Tibial nerve (tissue), 4 donors: ENCODE measurements at regions not wholly inside any gene's neighbourhood (a gene's known extent, or its start where the extent isn't known, plus 50 kb on each side); places are given as distances from the start of the nearest gene placed in this dataset.
A peak's percentile ranks its signal among the peaks of the same experiment; 100 is the strongest.

ENCODE experiments used
- DNase-seq, 2 donors: peaks; one replicate each; pipeline ENCODE4 v3.0.0-alpha.2; 2019; ENCODE audit warnings: low spot score in 2 of 2
- H3K27ac ChIP-seq, 4 donors: fragments of 200-600 bp; sonication (generic) in 3 of 4; one replicate each; pipeline ENCODE4 v1.5.1; 2017 to 2019; ENCODE audit warnings: mild to moderate bottlenecking in 1 of 4
- H3K27me3 ChIP-seq, 2 donors: fragments of 200-600 bp; sonication (generic) in 1 of 2; one replicate each; pipeline versions ENCODE4 v1.5.1 to v1.6.0; 2017 to 2019
- H3K36me3 ChIP-seq, 3 donors: fragments of 200-600 bp; sonication (generic); one replicate each; pipeline ENCODE4 v1.5.1; 2018 to 2019
- H3K4me1 ChIP-seq, 4 donors: fragments of 200-600 bp; sonication (generic) in 3 of 4; one replicate each; pipeline ENCODE4 v1.5.1; 2017 to 2019
- H3K4me3 ChIP-seq, 4 donors: fragments of 200-600 bp; sonication (generic) in 3 of 4; one replicate each; pipeline ENCODE4 v1.5.1; 2017 to 2019; ENCODE audit warnings: mild to moderate bottlenecking in 1 of 4, moderate library complexity in 1 of 4
- H3K9me3 ChIP-seq, 4 donors: fragments of 200-600 bp; sonication (generic) in 3 of 4; one replicate each; pipeline ENCODE4 v1.5.1; 2017 to 2019
- EP300 ChIP-seq, 2 donors: sonication (generic); formaldehyde crosslinking; IDR thresholded peaks; one replicate each; pipeline ENCODE4 v1.6.1; 2017; ENCODE audit warnings: antibody characterized with exemption in 2 of 2, mild to moderate bottlenecking in 1 of 2
- POLR2A ChIP-seq, 2 donors: fragments of 450-650 bp; IDR thresholded peaks; one replicate each; pipeline ENCODE4 v1.6.1; 2017; ENCODE audit warnings: antibody characterized with exemption in 2 of 2, mild to moderate bottlenecking in 2 of 2, moderate library complexity in 2 of 2
- WGBS, 2 donors: methylation state at CpG; one replicate each; pipeline ENCODE4 v1.1.5; 2018; 5-methylcytosine and 5-hydroxymethylcytosine counted together
- TF ChIP-seq, protein P1 (sequence below), 5 experiments: fragments of 200-600 bp in 3 of 5; fragments of 450-650 bp in 2 of 5; sonication (generic) in 3 of 5; IDR thresholded peaks; one replicate each; pipeline ENCODE4 v1.5.1; 2016 to 2019; ENCODE audit warnings: antibody characterized with exemption in 5 of 5, mild to moderate bottlenecking in 3 of 5, moderate library complexity in 2 of 5

DNA sequence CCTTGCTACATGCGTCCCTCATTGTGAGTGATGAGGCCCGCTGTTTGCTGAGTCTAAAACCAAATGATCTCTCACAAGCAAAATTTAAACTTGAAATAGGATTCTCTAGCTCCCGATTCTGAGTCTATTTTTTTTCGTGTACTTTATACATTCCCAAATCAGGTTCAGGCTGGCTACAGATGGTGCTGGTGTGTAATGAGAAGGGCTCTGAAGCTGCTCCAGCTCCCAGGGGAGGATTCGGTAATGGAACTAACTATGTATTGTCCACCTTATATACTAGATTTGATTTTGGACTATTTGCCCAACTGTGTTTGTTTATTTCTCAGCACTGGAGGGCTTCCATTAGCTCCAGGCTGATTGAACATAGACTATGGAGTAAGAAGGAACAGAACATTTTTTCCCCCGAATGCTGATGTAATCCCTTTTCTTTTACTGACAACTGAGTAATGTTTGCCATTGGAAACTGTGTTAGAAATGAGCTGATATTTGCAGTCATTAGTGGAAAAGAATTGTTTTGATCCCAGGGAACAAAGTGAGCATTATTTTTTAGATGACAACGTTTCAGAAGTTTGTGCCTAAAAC, 274.0 kb upstream of the FIGN start:
- Histone ChIP-seq H3K36me3 (no peaks in the 10 kb centered on the region), H3K27ac (peak overlapping the region; percentile 45 to 89 (median 78)), H3K9me3 (no peaks in the 10 kb centered on the region), H3K4me1 (peaks cover 0 to 7% (median 2%) of the 10 kb centered on the region in 4 donors), H3K4me3 (no peak overlapping the region), H3K27me3 (no peaks in the 10 kb centered on the region)
- TF ChIP-seq EP300 (IDR thresholded peaks at IDR 0.05), result peak; percentile 57 to 84
- TF ChIP-seq, protein P1, sequence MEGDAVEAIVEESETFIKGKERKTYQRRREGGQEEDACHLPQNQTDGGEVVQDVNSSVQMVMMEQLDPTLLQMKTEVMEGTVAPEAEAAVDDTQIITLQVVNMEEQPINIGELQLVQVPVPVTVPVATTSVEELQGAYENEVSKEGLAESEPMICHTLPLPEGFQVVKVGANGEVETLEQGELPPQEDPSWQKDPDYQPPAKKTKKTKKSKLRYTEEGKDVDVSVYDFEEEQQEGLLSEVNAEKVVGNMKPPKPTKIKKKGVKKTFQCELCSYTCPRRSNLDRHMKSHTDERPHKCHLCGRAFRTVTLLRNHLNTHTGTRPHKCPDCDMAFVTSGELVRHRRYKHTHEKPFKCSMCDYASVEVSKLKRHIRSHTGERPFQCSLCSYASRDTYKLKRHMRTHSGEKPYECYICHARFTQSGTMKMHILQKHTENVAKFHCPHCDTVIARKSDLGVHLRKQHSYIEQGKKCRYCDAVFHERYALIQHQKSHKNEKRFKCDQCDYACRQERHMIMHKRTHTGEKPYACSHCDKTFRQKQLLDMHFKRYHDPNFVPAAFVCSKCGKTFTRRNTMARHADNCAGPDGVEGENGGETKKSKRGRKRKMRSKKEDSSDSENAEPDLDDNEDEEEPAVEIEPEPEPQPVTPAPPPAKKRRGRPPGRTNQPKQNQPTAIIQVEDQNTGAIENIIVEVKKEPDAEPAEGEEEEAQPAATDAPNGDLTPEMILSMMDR (IDR thresholded peaks at IDR 0.05), result no peak
- no peak for TF ChIP-seq POLR2A (IDR thresholded peaks at IDR 0.05)
- WGBS, 2 donors, result 54 to 55% methylated on average over 7 of the region's 7 CpGs
- DNase-seq, result no peak

DNA sequence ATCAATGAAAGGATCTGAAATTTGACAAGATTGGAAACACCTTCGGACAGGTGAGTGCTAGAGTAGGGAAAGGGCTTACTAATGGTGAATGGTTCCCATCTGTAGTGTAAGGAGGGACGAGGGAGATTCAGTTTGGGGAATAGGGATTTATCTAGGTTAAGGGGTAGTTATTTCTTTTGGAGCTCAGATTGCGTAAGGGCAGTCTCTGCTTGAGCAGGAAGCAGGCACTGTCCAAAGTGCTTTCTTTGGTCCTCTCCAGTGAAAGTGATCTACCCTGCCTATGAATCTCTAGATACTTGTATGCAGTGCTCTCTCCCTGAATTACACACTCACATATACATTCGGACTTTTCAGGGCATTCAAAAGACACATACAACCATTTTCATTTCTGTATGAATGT, 272.9 kb upstream of the FIGN start:
- no peak for DNase-seq
- H3K27me3 ChIP-seq, result no peaks in the 10 kb centered on the region
- peak overlapping the region; percentile 45 to 89 (median 78) for H3K27ac ChIP-seq
- no peak overlapping the region for H3K4me3 ChIP-seq
- TF ChIP-seq, protein P1 (IDR thresholded peaks at IDR 0.05), result no peak
- H3K9me3 ChIP-seq, result no peaks in the 10 kb centered on the region
- no peaks in the 10 kb centered on the region for H3K36me3 ChIP-seq
- WGBS, 2 donors, result 79 to 88% methylated on average over 4 of the region's 4 CpGs
- peaks cover 0 to 11% (median under 1%) of the 10 kb centered on the region in 4 donors for H3K4me1 ChIP-seq

DNA sequence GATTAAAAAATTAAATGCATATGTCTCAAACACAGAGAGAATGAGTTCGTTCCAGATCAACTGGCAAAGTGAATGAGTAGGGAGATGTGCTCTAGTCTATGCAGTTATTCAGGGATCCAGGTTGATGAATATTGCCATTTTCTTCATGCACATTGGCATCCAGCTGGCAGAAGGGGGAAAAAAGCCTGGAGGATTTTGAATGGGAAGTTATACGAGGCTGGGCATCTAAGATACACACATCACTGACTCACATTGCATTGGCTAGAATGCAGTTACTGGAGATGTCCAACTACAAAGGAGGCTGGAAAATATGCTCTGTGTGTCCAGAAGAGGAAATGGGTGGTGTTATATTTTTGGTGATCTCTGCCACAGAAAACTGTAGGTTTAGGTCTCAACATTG, 270.9 kb upstream of the FIGN start:
- peaks cover 0 to 12% (median 3%) of the 10 kb centered on the region in 4 donors for H3K4me1 ChIP-seq
- no peaks in the 10 kb centered on the region for H3K9me3 ChIP-seq
- WGBS, 2 donors, result 72 to 78% methylated on average over 2 of the region's 2 CpGs
- TF ChIP-seq POLR2A (IDR thresholded peaks at IDR 0.05), result no peak
- no peak for TF ChIP-seq EP300 (IDR thresholded peaks at IDR 0.05)
- TF ChIP-seq, protein P1 (IDR thresholded peaks at IDR 0.05), result no peak
- peak overlapping the region in 1 of 4 donors; percentile 4 for H3K27ac ChIP-seq
- H3K36me3 ChIP-seq, result no peaks in the 10 kb centered on the region
- H3K4me3 ChIP-seq, result no peak overlapping the region
- DNase-seq, result no peak
- H3K27me3 ChIP-seq, result no peaks in the 10 kb centered on the region

- TF ChIP-seq, protein P1 (IDR thresholded peaks at IDR 0.05), result no peak
- TF ChIP-seq EP300 (IDR thresholded peaks at IDR 0.05) (no peak), POLR2A (IDR thresholded peaks at IDR 0.05) (no peak)
- Histone ChIP-seq H3K4me3 (no peak overlapping the region), H3K9me3 (no peaks in the 10 kb centered on the region), H3K4me1 (peaks cover 0 to 12% (median 5%) of the 10 kb centered on the region in 4 donors), H3K36me3 (no peaks in the 10 kb centered on the region), H3K27ac (no peak overlapping the region), H3K27me3 (no peaks in the 10 kb centered on the region)
- 75 to 80% methylated on average over 2 of the region's 2 CpGs for WGBS, 2 donors
- DNase-seq, result no peak
Observed at GRCh38 chr2:164000176-164000575, 264.4 kb upstream of the FIGN start.

- H3K27ac ChIP-seq, result peak overlapping the region in 1 of 4 donors; percentile 25
- TF ChIP-seq EP300 (IDR thresholded peaks at IDR 0.05), result no peak
- TF ChIP-seq POLR2A (IDR thresholded peaks at IDR 0.05), result no peak
- TF ChIP-seq, protein P1 (IDR thresholded peaks at IDR 0.05), result no peak
- peaks cover 0 to 6% (median 2%) of the 10 kb centered on the region in 4 donors for H3K4me1 ChIP-seq
- no peaks in the 10 kb centered on the region for H3K9me3 ChIP-seq
- H3K27me3 ChIP-seq, result no peaks in the 10 kb centered on the region
- WGBS, 2 donors, result 34% methylated on average over 4 of the region's 4 CpGs
- no peak for DNase-seq
- H3K36me3 ChIP-seq, result no peaks in the 10 kb centered on the region
- H3K4me3 ChIP-seq, result no peak overlapping the region
Observed at GRCh38 chr2:163997466-163997865, 261.7 kb upstream of the FIGN start.
